ENCODE measurements at regions not wholly inside any gene's neighbourhood (a gene's known extent, or its start where the extent isn't known, plus 50 kb on each side); places are given as distances from the start of the nearest gene placed in this dataset.
"Not testable (repeated sequence)": the region's sequence is repeated elsewhere in the genome, so short reads cannot be mapped to it uniquely, and the experiment has no call there.

- peak; percentile 27 for DNase-seq (ENCODE audit: extremely low read depth, low read depth)
These were observed 89.5 kb downstream of the EOMES start for GRCh38 chr3:27632431-27633223.

DNA sequence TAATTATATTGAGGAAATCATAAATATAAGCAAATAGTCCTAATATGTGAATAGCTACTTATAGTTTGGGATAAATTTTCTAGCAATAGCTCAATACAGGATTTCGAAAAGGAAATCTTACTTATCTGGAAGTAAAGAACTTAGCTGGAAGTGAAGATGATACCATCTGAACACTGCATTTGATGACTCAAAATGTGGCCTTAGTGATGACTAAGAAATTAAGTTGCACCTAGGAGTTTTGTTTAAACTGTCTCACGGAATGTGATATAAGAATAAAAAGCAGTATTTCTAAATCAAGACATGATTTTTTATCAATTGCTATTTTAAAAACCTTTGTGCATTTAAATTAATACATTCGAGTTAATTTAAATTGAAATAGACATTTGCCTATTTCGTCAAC is 91.2 kb downstream of the EOMES start:
- no peak for DNase-seq (ENCODE audit: extremely low read depth, low read depth)

DNA sequence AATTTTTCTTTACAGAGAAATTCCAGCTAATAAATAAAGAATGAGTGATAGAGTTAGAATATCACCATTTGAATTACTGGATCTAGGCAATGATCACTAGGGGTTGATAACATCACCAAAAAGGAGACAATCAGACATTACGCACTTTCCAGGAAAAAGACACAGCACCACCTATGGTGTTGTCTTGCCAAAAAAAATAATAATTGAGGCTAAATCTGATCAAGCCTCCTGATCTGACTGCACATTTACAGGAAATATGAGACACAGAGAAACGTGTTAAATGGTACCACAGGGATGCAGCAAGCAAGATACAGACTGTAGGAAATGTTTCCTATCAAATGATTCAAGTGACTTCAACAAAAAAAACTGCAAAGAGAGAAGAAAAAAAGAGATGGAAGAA is 92.8 kb downstream of the EOMES start:
- DNase-seq (ENCODE audit: extremely low read depth, low read depth) = no peak

GRCh38 chr3:27628026-27628750 is 93.9 kb downstream of the EOMES start:
- DNase-seq (ENCODE audit: extremely low read depth, low read depth) = no peak

- DNase-seq (ENCODE audit: extremely low read depth, low read depth) = no peak
These were observed 95.5 kb downstream of the EOMES start for GRCh38 chr3:27626596-27627118.

- no peak for DNase-seq (ENCODE audit: extremely low read depth, low read depth)
These were observed 96.3 kb downstream of the EOMES start for GRCh38 chr3:27625864-27626263.

GRCh38 chr3:27623085-27623753 is 98.9 kb downstream of the EOMES start:
- no peak for DNase-seq (ENCODE audit: extremely low read depth, low read depth)

- DNase-seq (ENCODE audit: extremely low read depth, low read depth) = no peak
These were observed 104.6 kb downstream of the EOMES start for GRCh38 chr3:27617552-27617951.

GRCh38 chr3:27616031-27616430 is 106.1 kb downstream of the EOMES start:
- DNase-seq (ENCODE audit: extremely low read depth, low read depth) = no peak

GRCh38 chr3:27615555-27615954 is 106.6 kb downstream of the EOMES start:
- DNase-seq (ENCODE audit: extremely low read depth, low read depth) = no peak

DNA sequence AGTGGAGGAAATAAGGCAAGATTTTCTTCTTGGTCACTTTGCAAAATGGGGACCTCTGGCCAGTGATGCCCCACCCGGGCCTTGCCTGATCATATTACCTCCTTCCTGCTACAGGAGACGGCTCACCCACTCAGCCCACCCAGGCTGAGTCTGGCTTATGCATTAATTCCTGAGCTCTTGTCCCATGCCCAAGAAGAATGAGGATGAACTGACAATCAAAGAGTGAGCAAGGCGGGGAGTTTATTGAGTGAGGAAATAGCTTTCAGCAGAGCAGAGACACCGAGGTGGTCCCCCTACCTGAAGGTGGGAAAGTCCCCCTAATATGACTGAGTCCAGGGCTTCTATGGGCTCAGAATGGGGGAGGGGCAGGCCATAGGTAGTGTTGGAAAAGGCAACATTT is 107.5 kb downstream of the EOMES start:
- no peak for DNase-seq (ENCODE audit: extremely low read depth, low read depth)

- no peak for DNase-seq (ENCODE audit: extremely low read depth, low read depth)
These were observed 108.2 kb downstream of the EOMES start for GRCh38 chr3:27613846-27614500.

DNA sequence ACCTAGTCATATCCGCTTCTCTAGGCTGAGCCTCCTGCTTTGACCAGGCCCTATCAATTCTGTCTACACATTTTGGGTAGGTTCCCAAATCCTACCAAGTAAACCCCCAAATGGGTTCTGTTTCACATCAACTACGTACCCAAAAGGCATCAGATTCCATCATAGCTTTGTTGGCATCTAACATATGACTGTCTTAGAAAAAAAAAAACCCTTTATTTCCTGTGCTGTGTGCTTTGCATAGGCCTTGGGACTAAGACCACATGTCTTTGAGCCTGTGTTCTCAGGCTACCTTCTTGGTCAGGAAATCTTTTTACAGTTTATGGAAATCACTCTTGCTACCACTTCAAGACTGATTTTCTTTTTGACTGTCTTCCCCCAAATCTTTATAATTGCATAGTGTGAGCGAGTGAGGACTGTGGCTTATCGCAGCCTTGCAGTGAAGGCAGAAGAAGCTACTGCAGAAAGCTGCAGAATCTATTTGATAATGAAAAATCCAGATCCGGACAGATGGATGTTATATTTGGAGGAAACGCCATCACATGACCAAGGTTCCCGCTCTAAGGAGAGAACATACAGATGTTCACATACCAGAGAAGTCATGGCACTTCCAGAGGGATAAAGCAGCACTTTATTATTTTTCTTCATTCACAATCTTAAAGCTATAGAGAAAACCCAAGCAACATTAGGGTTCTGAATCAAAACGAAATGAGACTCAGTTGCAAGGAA is 111.2 kb downstream of the EOMES start:
- no peak for DNase-seq (ENCODE audit: extremely low read depth, low read depth)

DNA sequence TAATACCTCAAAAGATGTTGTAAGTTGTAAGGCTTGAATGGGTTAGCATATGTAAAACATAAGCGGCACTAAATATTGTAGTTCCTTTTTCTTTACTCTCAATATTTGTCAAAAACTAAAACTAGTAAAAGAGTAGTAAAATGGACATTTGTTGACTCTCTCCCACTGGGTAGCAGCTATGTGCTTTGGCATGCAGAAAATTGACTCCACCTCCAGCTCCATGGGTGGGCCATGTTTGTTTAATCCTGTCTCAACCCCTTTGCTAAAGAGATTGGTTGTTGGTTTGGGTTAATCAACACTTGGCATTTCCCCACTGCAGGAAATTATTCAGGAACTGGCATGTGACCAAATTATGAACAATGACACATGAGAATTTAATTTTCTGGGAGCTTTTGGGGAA is 114.8 kb downstream of the EOMES start:
- no peak for DNase-seq (ENCODE audit: extremely low read depth, low read depth)

DNA sequence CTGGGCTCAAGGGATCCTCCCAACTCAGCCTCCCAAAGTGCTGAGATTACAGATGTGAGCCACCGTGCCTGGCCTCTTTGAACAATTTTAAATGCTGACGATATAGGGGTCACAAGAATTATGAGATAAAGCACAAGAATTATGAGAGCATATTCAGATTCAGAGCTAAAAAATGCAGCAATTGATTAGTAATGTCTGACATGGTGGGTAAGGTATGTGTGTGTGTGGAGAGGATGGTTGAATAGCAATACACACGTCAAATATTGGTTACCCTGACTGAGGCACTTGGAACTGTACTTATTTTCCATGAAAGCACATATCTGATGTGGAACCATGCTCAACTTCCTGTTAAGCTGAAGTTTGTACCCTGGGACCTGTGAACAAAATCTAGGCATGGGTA is 115.6 kb downstream of the EOMES start:
- DNase-seq (ENCODE audit: extremely low read depth, low read depth) = no peak

DNA sequence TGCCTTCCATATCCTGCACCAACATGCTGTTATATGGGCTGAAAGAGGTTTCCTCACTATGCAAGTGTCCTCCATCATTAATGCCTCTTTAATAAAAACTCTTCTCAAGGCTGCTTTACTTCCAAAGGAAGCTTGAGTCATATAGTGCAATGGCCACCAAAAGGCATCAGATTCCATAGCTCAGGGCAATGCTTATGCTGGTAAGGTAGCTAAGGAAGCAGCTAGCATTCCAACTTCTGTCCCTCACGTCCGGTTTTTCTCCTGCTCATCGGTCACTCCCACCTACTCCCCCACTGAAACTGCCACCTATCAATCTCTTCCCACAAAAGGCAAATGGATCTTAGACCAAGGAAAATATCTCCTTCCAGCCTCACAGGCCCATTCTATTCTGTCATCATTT is 117.1 kb upstream of the SLC4A7 start:
- not testable (repeated sequence) for DNase-seq (ENCODE audit: extremely low read depth, low read depth)

GRCh38 chr3:27599741-27600140 is 115.6 kb upstream of the SLC4A7 start:
- DNase-seq (ENCODE audit: extremely low read depth, low read depth) = not testable (repeated sequence)

- DNase-seq (ENCODE audit: extremely low read depth, low read depth) = no peak
These were observed 112.7 kb upstream of the SLC4A7 start for GRCh38 chr3:27596921-27597320.

DNA sequence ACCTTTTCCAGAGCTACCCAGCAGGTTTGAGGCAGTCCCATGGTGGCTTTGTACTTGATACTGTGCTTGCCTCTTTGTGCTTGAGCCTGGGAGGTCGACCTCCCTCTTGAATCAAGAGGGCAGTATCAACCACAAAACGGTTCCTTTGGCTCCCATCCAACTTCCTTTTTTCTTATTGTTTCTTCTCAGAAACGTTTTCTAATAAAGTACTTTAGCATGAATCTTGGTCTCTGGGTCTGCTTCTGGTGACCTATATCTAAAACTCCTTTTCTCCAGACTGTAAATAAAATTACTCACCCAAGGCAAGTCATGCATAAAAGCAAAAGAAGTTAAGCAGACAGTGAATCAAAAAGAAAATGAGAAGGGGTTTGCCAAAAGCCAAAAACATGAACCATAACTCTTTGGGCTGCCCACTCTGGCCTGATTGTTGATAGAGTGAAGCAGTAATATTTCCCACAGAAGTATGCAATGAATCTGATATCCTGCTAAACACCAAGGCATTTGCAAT is 112.2 kb upstream of the SLC4A7 start:
- DNase-seq (ENCODE audit: extremely low read depth, low read depth) = no peak

- DNase-seq (ENCODE audit: extremely low read depth, low read depth) = no peak
These were observed 110.0 kb upstream of the SLC4A7 start for GRCh38 chr3:27594096-27594690.
